ENCODE measurements at regions not wholly inside any gene's neighbourhood (a gene's known extent, or its start where the extent isn't known, plus 50 kb on each side); places are given as distances from the start of the nearest gene placed in this dataset.

GRCh38 chr6:121571455-121571854, 136.0 kb downstream of the GJA1 start:
- no peak for TF ChIP-seq CTCF (IDR thresholded peaks at IDR 0.05)
- no peak for TF ChIP-seq POLR2A (IDR thresholded peaks at IDR 0.05)

Data from thyroid gland (tissue), 4 donors.